Epithelial cell of proximal tubule (primary cell): ENCODE measurements at regions not wholly inside any gene's neighbourhood (a gene's known extent, or its start where the extent isn't known, plus 50 kb on each side); places are given as distances from the start of the nearest gene placed in this dataset.

Source experiments
- DNase-seq: peaks from one replicate; pipeline ENCODE4 v3.0.0-alpha.2; 2011; ENCODE audit warnings: low read depth
- H3K4me3 ChIP-seq: 2 replicates; pipeline ENCODE4 v1.5.1; 2011; ENCODE audit warnings: low read depth, mild to moderate bottlenecking, low read length
- TF ChIP-seq, protein P1 (sequence below): conservative IDR thresholded peaks from 2 replicates; pipeline ENCODE4 v1.5.1; 2012; ENCODE audit warnings: low read depth, mild to moderate bottlenecking, low read length

DNA sequence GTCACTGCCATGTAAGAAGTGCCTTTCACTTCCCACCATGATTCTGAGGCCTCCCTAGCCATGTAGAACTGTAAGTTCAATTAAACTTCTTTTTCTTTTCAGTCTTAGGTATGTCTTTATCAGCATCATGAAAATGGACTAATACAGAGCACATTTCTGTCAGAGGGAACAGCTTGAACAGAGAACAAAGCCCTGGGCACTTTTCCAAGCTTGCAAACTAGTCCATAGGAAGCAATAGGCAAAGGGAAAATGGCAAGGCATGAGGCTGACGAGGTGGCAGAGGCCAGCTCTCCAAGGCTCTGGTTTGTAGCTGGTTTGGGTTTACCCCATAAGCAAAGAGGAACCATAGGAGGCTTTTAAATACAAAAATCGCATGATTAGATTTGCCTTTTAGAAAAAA, 185.1 kb upstream of the HDDC2 start:
- no peak for DNase-seq
- TF ChIP-seq, protein P1, sequence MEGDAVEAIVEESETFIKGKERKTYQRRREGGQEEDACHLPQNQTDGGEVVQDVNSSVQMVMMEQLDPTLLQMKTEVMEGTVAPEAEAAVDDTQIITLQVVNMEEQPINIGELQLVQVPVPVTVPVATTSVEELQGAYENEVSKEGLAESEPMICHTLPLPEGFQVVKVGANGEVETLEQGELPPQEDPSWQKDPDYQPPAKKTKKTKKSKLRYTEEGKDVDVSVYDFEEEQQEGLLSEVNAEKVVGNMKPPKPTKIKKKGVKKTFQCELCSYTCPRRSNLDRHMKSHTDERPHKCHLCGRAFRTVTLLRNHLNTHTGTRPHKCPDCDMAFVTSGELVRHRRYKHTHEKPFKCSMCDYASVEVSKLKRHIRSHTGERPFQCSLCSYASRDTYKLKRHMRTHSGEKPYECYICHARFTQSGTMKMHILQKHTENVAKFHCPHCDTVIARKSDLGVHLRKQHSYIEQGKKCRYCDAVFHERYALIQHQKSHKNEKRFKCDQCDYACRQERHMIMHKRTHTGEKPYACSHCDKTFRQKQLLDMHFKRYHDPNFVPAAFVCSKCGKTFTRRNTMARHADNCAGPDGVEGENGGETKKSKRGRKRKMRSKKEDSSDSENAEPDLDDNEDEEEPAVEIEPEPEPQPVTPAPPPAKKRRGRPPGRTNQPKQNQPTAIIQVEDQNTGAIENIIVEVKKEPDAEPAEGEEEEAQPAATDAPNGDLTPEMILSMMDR, result no peak
- H3K4me3 ChIP-seq, result no peak overlapping the region

DNA sequence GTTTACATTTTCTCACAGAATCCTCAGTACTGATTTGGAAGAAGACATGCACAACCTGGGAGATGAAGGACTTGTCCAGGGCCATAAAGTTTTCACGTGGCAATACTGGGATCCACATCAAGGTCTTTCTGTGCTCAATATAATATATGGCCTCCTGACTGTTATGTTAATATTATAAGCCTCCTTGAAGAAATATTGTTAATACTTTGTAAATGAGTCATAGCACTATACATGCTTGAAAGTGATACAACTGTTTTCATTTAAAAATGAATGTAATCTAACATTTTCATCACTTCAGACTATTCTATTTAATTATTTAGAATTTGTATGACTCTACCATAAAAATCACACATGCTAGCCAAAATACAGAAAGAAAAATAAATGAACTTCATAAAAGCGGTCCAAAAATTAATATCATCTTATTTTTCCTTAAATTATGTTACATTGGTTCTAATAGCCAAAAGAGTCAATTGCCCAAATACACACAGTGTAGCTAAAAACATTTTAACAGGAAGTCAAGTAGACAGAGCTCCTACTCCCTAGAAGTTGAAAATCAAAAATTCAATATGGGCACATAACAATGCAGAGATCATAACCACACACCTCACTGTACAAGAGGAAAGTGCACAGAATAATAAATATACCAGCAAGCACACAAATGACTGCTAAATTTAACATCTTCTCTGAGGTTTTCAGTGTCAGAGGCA, 188.0 kb upstream of the HDDC2 start:
- no peak for DNase-seq
- TF ChIP-seq, protein P1, result no peak
- H3K4me3 ChIP-seq, result no peak overlapping the region

DNA sequence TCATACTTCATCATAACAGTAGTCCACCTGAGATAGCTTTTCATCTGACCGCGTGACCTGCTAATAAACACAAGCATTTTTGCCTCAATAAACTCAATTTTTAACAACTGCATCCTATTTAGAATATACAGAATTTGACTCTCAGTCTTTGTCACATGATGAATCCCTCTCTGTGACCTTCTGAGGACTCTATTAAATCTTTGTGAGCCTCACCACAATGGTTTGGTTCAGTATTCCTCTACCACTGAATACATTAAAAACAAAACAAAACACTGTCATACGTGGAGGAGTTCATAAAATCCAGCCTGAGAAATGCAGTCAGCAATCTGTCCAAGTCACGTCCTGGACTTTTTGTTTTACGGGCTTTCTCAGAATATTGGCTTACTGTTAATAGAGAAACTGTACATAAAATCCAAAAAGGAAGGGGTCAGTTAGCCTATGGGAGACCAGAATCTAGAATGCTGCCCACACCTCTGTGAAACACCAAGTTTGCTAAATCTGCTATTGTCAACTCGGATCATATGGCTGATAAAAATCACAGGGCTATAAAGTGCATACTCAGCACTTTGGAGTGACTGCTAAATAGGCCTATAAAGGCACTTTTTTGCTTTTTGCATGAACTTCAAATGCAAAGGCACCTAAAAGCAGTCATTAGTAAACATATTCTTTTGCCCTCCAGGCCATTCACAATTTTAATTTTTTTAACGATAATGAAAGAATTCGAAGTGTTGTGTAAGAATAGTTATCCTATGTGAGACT, 190.3 kb upstream of the HDDC2 start:
- no peak for DNase-seq
- H3K4me3 ChIP-seq, result no peak overlapping the region
- TF ChIP-seq, protein P1, result no peak

DNA sequence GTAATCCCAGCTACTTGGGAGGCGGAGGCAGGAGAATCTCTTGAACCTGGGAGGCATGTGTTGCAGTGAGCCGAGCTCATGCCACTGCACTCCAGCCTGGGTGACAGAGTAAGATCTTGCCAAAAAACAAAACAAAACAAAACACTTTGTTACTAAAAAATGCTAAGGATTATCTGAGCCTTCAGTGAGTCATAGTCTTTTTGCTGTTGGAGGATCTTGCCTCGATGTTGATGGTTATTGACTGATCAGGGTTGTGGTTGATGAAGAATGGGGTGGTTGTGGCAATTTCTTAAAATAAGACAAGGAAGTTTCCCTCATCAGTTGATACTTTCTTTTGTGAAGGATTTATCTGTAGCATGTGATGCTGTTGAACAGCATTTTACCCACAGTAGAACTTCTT, 196.8 kb upstream of the HDDC2 start:
- no peak for DNase-seq
- H3K4me3 ChIP-seq, result no peak overlapping the region
- TF ChIP-seq, protein P1, result no peak

DNA sequence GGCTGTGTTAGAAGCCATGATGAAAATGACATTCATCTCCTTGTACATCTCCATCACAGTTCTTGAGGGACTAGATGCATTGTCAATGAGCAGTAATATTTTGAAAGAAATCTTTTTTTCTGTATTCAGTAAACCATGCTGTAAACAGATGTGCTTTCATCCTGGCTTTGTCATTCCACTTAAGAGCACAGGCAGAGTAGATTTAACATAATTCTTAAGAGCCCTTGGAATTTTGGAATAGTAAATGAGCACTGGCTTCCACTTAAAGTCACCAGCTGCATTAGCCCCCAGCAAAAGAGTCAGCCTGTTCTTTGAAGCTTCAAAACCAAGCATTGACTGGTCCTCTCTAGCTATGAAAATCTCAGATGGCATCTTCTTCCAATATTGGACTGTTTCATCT, 197.8 kb upstream of the HDDC2 start:
- TF ChIP-seq, protein P1, result no peak
- H3K4me3 ChIP-seq, result no peak overlapping the region
- DNase-seq, result no peak

DNA sequence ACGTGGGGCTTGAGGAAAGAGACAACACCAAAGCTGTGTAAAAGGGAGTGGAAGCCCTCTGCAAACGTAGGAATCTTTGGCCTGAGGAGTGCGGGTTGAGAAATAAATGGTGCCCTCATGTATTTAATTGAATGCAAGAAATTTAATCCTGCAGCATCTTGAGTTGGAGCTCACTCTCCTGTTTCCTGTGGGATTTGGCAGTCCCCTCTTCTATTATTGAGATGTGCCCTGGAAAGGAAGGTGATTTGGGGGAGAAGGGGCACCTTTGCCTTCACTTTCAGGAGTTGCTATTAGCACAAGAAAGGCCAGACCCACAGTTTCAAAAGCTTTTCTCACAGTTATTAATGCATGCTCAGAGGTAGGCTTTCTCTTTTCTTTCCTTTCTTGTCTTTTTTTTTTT, 201.4 kb upstream of the HDDC2 start:
- TF ChIP-seq, protein P1, result no peak
- no peak for DNase-seq
- H3K4me3 ChIP-seq, result no peak overlapping the region
